GM18868 (cell line): ENCODE measurements at regions not wholly inside any gene's neighbourhood (a gene's known extent, or its start where the extent isn't known, plus 50 kb on each side); places are given as distances from the start of the nearest gene placed in this dataset.
A peak's percentile ranks its signal among the peaks of the same experiment; 100 is the strongest.
"Not testable (repeated sequence)": the region's sequence is repeated elsewhere in the genome, so short reads cannot be mapped to it uniquely, and the experiment has no call there.

ENCODE experiments used
- ATAC-seq: cut with Tn5 transposase; IDR thresholded peaks from one replicate; pipeline ENCODE4 v1.9.1; 2021; ENCODE audit warnings: mild to moderate bottlenecking, moderate library complexity; ENCODE audit not compliant: unreplicated experiment

GRCh38 chr9:124164811-124165210 lies 92.9 kb upstream of the NEK6 start:
- ATAC-seq, result no peak

GRCh38 chr9:124174433-124174832 lies 83.3 kb upstream of the NEK6 start:
- ATAC-seq, result no peak

- not testable (repeated sequence) for ATAC-seq
These were observed 80.2 kb upstream of the NEK6 start for GRCh38 chr9:124177522-124177921.

- ATAC-seq, result no peak
These were observed 78.3 kb upstream of the NEK6 start for GRCh38 chr9:124179196-124180071.

GRCh38 chr9:124180557-124180956 lies 77.2 kb upstream of the NEK6 start:
- no peak for ATAC-seq

- ATAC-seq, result no peak
These were observed 75.0 kb upstream of the NEK6 start for GRCh38 chr9:124182741-124183140.

GRCh38 chr9:124183772-124184171 lies 74.0 kb upstream of the NEK6 start:
- ATAC-seq, result no peak

- no peak for ATAC-seq
These were observed 72.3 kb upstream of the NEK6 start for GRCh38 chr9:124185413-124185812.

GRCh38 chr9:124187311-124187710 lies 70.4 kb upstream of the NEK6 start:
- no peak for ATAC-seq

GRCh38 chr9:124188331-124189110 lies 69.2 kb upstream of the NEK6 start:
- no peak for ATAC-seq

GRCh38 chr9:124190761-124191160 lies 67.0 kb upstream of the NEK6 start:
- ATAC-seq, result no peak

- no peak for ATAC-seq
These were observed 65.9 kb upstream of the NEK6 start for GRCh38 chr9:124191691-124192395.

GRCh38 chr9:124196814-124197176 lies 61.0 kb upstream of the NEK6 start:
- ATAC-seq, result no peak

- ATAC-seq, result peak; percentile 68
These were observed 60.3 kb upstream of the NEK6 start for GRCh38 chr9:124197177-124198095.

GRCh38 chr9:124198331-124198730 lies 59.4 kb upstream of the NEK6 start:
- no peak for ATAC-seq

- no peak for ATAC-seq
These were observed 58.8 kb upstream of the NEK6 start for GRCh38 chr9:124198948-124199347.

- ATAC-seq, result no peak
These were observed 58.3 kb upstream of the NEK6 start for GRCh38 chr9:124199474-124199873.

GRCh38 chr9:124202447-124202971 lies 55.2 kb upstream of the NEK6 start:
- ATAC-seq, result peak; percentile 82

GRCh38 chr9:124205686-124206352 lies 51.9 kb upstream of the NEK6 start:
- ATAC-seq, result no peak

GRCh38 chr9:124206391-124206790 lies 51.4 kb upstream of the NEK6 start:
- no peak for ATAC-seq
